HepG2 (cell line): ENCODE measurements at regions not wholly inside any gene's neighbourhood (a gene's known extent, or its start where the extent isn't known, plus 50 kb on each side); places are given as distances from the start of the nearest gene placed in this dataset.

Experiments
- ATAC-seq: fragments of 200-7000 bp; cut with Tn5 transposase; 3 replicates; pipeline ENCODE4 v1.9.1; 2020; ENCODE audit warnings: mild to moderate bottlenecking, moderate library complexity
- BruUV-seq: library from RNA; stranded (reverse); fragments of 400-500 nt; replicated peaks from 2 replicates; lab custom pipeline; 2021; lab: Mats Ljungman, UMichigan
- CTCF ChIA-PET: fragments of 300-600 bp; formaldehyde crosslinking; extraction: SDS; loops from one replicate; lab custom pipeline; 2021; ENCODE audit warnings: low total read pairs, inconsistent platforms, low intra/inter-chr PET ratio; lab: Yijun Ruan, JAX
- POLR2A ChIA-PET: fragments of 350-600 bp; sonication (Branson Sonifier 250); formaldehyde crosslinking; loops from one replicate; lab custom pipeline; 2020; ENCODE audit warnings: antibody characterized with exemption, inconsistent platforms; lab: Yijun Ruan, JAX
- DNase-seq: peaks from one replicate; pipeline ENCODE4 v3.0.0-alpha.2; 2015; ENCODE audit warnings: low spot score
- FAIRE-seq: peaks from 3 replicates; lab custom pipeline; 2011; peaks lifted over from hg19 to GRCh38; lab: Jason Lieb, UNC
- H2AFZ ChIP-seq: one replicate; pipeline ENCODE4 v1.6.1; 2011; ENCODE audit warnings: low read length, inconsistent platforms
- H3K27ac ChIP-seq: fragments of 300-600 bp; 3 replicates; pipeline ENCODE4 v1.8.0; 2011; ENCODE audit warnings: mixed run types, mild to moderate bottlenecking, mixed read lengths, low read length, inconsistent platforms; ENCODE audit not compliant: insufficient read depth; ENCODE audit errors: extremely low read length
- H3K27me3 ChIP-seq, 2 experiments: fragments of 200-600 bp in 1 of 2; 2 replicates in 1 of 2; 3 replicates in 1 of 2; pipeline versions ENCODE4 v1.6.0 to v1.8.0; 2011; ENCODE audit warnings: low read length in 2 of 2, mild to moderate bottlenecking in 2 of 2, moderate library complexity in 2 of 2, inconsistent platforms in 1 of 2; ENCODE audit not compliant: insufficient read depth in 2 of 2, control insufficient read depth in 1 of 2
- H3K36me3 ChIP-seq, 2 experiments: fragments of 200-600 bp in 1 of 2; replicated peaks in 1 of 2; 2 replicates in 1 of 2; 3 replicates in 1 of 2; pipeline versions ENCODE4 v1.5.1 to v1.8.0; 2011; ENCODE audit warnings: low read length in 2 of 2, inconsistent platforms in 1 of 2; ENCODE audit not compliant: insufficient read depth in 2 of 2, control insufficient read depth in 1 of 2
- H3K4me1 ChIP-seq: 2 replicates; pipeline ENCODE4 v1.5.1; 2012; ENCODE audit warnings: low read length, inconsistent platforms; ENCODE audit not compliant: insufficient read depth
- H3K4me2 ChIP-seq: 2 replicates; pipeline ENCODE4 v1.6.0; 2011; ENCODE audit warnings: low read depth, low read length, inconsistent platforms
- H3K4me3 ChIP-seq, 3 experiments: fragments of 200-600 bp in 1 of 3; sonication (generic), shearing (Covaris generic) in 1 of 3; replicated peaks in 1 of 3; 2 replicates each; pipeline ENCODE4 v1.5.1; 2011 to 2016; ENCODE audit warnings: low read length in 3 of 3, inconsistent platforms in 2 of 3, low read depth in 2 of 3, mild to moderate bottlenecking in 2 of 3, control low read depth in 1 of 3, mixed read lengths in 1 of 3; ENCODE audit not compliant: insufficient read depth in 1 of 3
- H3K79me2 ChIP-seq: one replicate; pipeline ENCODE4 v1.6.1; 2011; ENCODE audit warnings: low read length, inconsistent platforms; ENCODE audit not compliant: insufficient read depth
- H3K9ac ChIP-seq: 2 replicates; pipeline ENCODE4 v1.6.0; 2011; ENCODE audit warnings: mild to moderate bottlenecking, low read depth, low read length, inconsistent platforms; ENCODE audit not compliant: insufficient read depth
- H3K9me3 ChIP-seq: 2 replicates; pipeline ENCODE4 v1.5.1; 2012; ENCODE audit warnings: mild to moderate bottlenecking, low read length
- H4K20me1 ChIP-seq: 2 replicates; pipeline ENCODE4 v1.6.0; 2011; ENCODE audit warnings: inconsistent platforms, mild to moderate bottlenecking, low read length, moderate library complexity; ENCODE audit not compliant: insufficient read depth
- ATF3 ChIP-seq: sonication (generic); formaldehyde crosslinking; IDR thresholded peaks from 2 replicates; pipeline ENCODE4 v1.4.0; 2020; ENCODE audit warnings: missing genetic modification reagents
- CENPBD1 ChIP-seq: sonication (generic); formaldehyde crosslinking; IDR thresholded peaks from 2 replicates; pipeline ENCODE4 v1.8.0; 2022; ENCODE audit warnings: missing genetic modification reagents, low read depth, mild to moderate bottlenecking, borderline replicate concordance
- FIP1L1 ChIP-seq: fragments of 200-400 bp; formaldehyde crosslinking; IDR thresholded peaks from 2 replicates; pipeline ENCODE4 v1.6.1; 2018; ENCODE audit warnings: low read depth, mild to moderate bottlenecking, low read length, moderate library complexity, borderline replicate concordance; ENCODE audit not compliant: insufficient read depth
- HDAC6 ChIP-seq: fragments of 200-600 bp; sonication (generic); IDR thresholded peaks from 2 replicates; pipeline ENCODE4 v1.7.0; 2017; ENCODE audit warnings: mild to moderate bottlenecking, antibody characterized with exemption, low read length, low read depth
- SP5 ChIP-seq: IDR thresholded peaks from 2 replicates; pipeline ENCODE4 v1.6.1; 2016; ENCODE audit warnings: low read depth, borderline replicate concordance
- TCF12 ChIP-seq, 2 experiments: fragments of 450-650 bp in 1 of 2; sonication (generic) in 1 of 2; formaldehyde crosslinking in 1 of 2; IDR thresholded peaks; 2 replicates each; pipeline versions ENCODE4 v1.6.1 to v1.8.0; 2017 to 2022; ENCODE audit warnings: antibody characterized with exemption in 1 of 2, mild to moderate bottlenecking in 1 of 2, missing genetic modification reagents in 1 of 2, moderate library complexity in 1 of 2
- XRCC5 ChIP-seq: fragments of 200-400 bp; formaldehyde crosslinking; optimal IDR thresholded peaks from 2 replicates; pipeline ENCODE3; 2017; ENCODE audit warnings: mild to moderate bottlenecking, low read length
- ZNF326 ChIP-seq: sonication (generic); formaldehyde crosslinking; IDR thresholded peaks from 2 replicates; pipeline ENCODE4 v1.4.0; 2020; ENCODE audit warnings: missing genetic modification reagents, borderline replicate concordance
- WGBS: methylation state at CpG from one replicate; pipeline ENCODE4 v1.1.6; 2017; ENCODE audit warnings: low lambda C conversion rate; 5-methylcytosine and 5-hydroxymethylcytosine counted together
- in situ Hi-C: cut with HindIII; loops from 2 replicates; pipeline ENCODE4 v1.10.0; 2017; ENCODE audit warnings: low pct_unique_long_range_greater_than_20kb; ENCODE audit not compliant: extremely low pct_ligation_motif_present
- intact Hi-C: fragments of 100-400 bp; cut with micrococcal nuclease; formaldehyde crosslinking; loops from one replicate; pipeline ENCODE4 v1.10.0; 2022; ENCODE audit not compliant: unreplicated experiment
- TF ChIP-seq, protein P1 (sequence below): sonication (generic); IDR thresholded peaks from 2 replicates; pipeline ENCODE4 v1.6.1; 2016; ENCODE audit warnings: low read depth, borderline replicate concordance

GRCh38 chr6:141152951-141153350 is 979.8 kb upstream of the GJE1 start:
- WGBS: 2% methylated on average over 1 of the region's 1 CpG
- in situ Hi-C loops: no loop called here
- Histone ChIP-seq H3K4me1 (no peaks in the 10 kb centered on the region), H3K4me2 (no peak overlapping the region), H3K27ac (no peak overlapping the region), H3K9me3 (peaks cover 10% of the 10 kb centered on the region), H3K4me3 (no peak overlapping the region), H3K9ac (no peak overlapping the region), H3K79me2 (no peaks in the 10 kb centered on the region), H4K20me1 (no peaks in the 10 kb centered on the region), H3K36me3 (no peaks in the 10 kb centered on the region), H2AFZ (no peak overlapping the region), H3K27me3 (no peaks in the 10 kb centered on the region)
- CTCF ChIA-PET: no interaction called here
- intact Hi-C loops: no loop called here
- POLR2A ChIA-PET: no interaction called here
- FAIRE-seq: no peak
- DNase-seq: no peak
- no peak for ATAC-seq
- TF ChIP-seq SP5 (CRISPR knock-in tag): no peak
- TF ChIP-seq FIP1L1: no peak
- no peak for TF ChIP-seq ZNF326 (CRISPR knock-in tag)
- TF ChIP-seq, protein P1, sequence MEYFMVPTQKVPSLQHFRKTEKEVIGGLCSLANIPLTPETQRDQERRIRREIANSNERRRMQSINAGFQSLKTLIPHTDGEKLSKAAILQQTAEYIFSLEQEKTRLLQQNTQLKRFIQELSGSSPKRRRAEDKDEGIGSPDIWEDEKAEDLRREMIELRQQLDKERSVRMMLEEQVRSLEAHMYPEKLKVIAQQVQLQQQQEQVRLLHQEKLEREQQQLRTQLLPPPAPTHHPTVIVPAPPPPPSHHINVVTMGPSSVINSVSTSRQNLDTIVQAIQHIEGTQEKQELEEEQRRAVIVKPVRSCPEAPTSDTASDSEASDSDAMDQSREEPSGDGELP: no peak
- TF ChIP-seq XRCC5: no peak
- no peak for TF ChIP-seq TCF12 (IDR thresholded peaks at IDR 0.05)
- TF ChIP-seq TCF12 (CRISPR knock-in tag; IDR thresholded peaks at IDR 0.05): no peak
- TF ChIP-seq CENPBD1 (CRISPR knock-in tag): no peak
- no peak for TF ChIP-seq HDAC6
- TF ChIP-seq ATF3 (CRISPR knock-in tag): no peak
- BruUV-seq: no TSS peak
